OCI-LY1 (cell line): ENCODE measurements at regions not wholly inside any gene's neighbourhood (a gene's known extent, or its start where the extent isn't known, plus 50 kb on each side); places are given as distances from the start of the nearest gene placed in this dataset.

ENCODE experiments used
- H2AFZ ChIP-seq: fragments of 200-600 bp; sonication (generic), shearing (Covaris generic); 2 replicates; pipeline ENCODE4 v1.6.0; 2014; ENCODE audit warnings: antibody characterized with exemption, mild to moderate bottlenecking, low read length
- H3F3A ChIP-seq: fragments of 200-600 bp; sonication (generic), shearing (Covaris generic); 2 replicates; pipeline ENCODE4 v1.6.0; 2014; ENCODE audit warnings: mild to moderate bottlenecking, antibody characterized with exemption, low read length, moderate library complexity; ENCODE audit not compliant: insufficient read depth
- H3K27ac ChIP-seq: fragments of 200-600 bp; sonication (generic); 2 replicates; pipeline ENCODE4 v1.5.1; 2014; ENCODE audit warnings: low read length, mixed run types, mild to moderate bottlenecking, low read depth; ENCODE audit not compliant: poor library complexity, severe bottlenecking
- H3K27me3 ChIP-seq: fragments of 200-600 bp; sonication (generic); 2 replicates; pipeline ENCODE4 v1.6.0; 2014; ENCODE audit warnings: antibody characterized with exemption, mild to moderate bottlenecking, low read length, moderate library complexity; ENCODE audit not compliant: insufficient read depth
- H3K36me3 ChIP-seq: fragments of 200-600 bp; sonication (generic); 2 replicates; pipeline ENCODE4 v1.6.1; 2014; ENCODE audit warnings: mild to moderate bottlenecking, antibody characterized with exemption, low read length, moderate library complexity, mixed read lengths; ENCODE audit not compliant: insufficient read depth
- H3K4me1 ChIP-seq: fragments of 200-600 bp; sonication (generic); 2 replicates; pipeline ENCODE4 v1.5.1; 2014; ENCODE audit warnings: mild to moderate bottlenecking, low read length, moderate library complexity; ENCODE audit not compliant: insufficient read depth, severe bottlenecking
- H3K4me2 ChIP-seq: fragments of 200-600 bp; sonication (generic), shearing (Covaris generic); 2 replicates; pipeline ENCODE4 v1.6.1; 2014; ENCODE audit warnings: low read length
- H3K4me3 ChIP-seq: fragments of 200-600 bp; sonication (generic); 2 replicates; pipeline ENCODE4 v1.5.1; 2014; ENCODE audit warnings: low read length, low read depth, mild to moderate bottlenecking, mixed read lengths; ENCODE audit not compliant: poor library complexity, severe bottlenecking
- H3K79me2 ChIP-seq: fragments of 200-600 bp; shearing (Covaris generic); 2 replicates; pipeline ENCODE4 v1.6.1; 2016; ENCODE audit warnings: mixed run types, low read length, mixed read lengths; ENCODE audit not compliant: insufficient read depth
- H3K9ac ChIP-seq: fragments of 200-600 bp; sonication (generic), shearing (Covaris generic); 2 replicates; pipeline ENCODE4 v1.6.1; 2014; ENCODE audit warnings: mild to moderate bottlenecking, low read length, mixed read lengths
- H3K9me2 ChIP-seq: fragments of 200-600 bp; sonication (generic), shearing (Covaris generic); 2 replicates; pipeline ENCODE4 v1.6.1; 2014; ENCODE audit warnings: low read depth, mild to moderate bottlenecking, low read length, mixed read lengths
- H3K9me3 ChIP-seq: fragments of 200-600 bp; shearing (Covaris generic); 2 replicates; pipeline ENCODE4 v1.6.1; 2014; ENCODE audit warnings: low read length, mixed read lengths
- H4K20me1 ChIP-seq: fragments of 200-600 bp; sonication (generic), shearing (Covaris generic); 2 replicates; pipeline ENCODE4 v1.6.0; 2016; ENCODE audit warnings: mild to moderate bottlenecking, low read length; ENCODE audit not compliant: insufficient read depth
- CTCF ChIP-seq: fragments of 200-600 bp; sonication (generic), shearing (Covaris generic); IDR thresholded peaks from 2 replicates; pipeline ENCODE4 v1.5.1; 2017; ENCODE audit warnings: mild to moderate bottlenecking, antibody characterized with exemption, low read length, moderate library complexity, mixed read lengths
- EZH2 ChIP-seq: fragments of 200-600 bp; sonication (generic), shearing (Covaris generic); IDR thresholded peaks from 2 replicates; pipeline ENCODE4 v1.8.0; 2017; ENCODE audit warnings: borderline replicate concordance, mixed run types, mild to moderate bottlenecking, antibody characterized with exemption, low read length, moderate library complexity, mixed read lengths

DNA sequence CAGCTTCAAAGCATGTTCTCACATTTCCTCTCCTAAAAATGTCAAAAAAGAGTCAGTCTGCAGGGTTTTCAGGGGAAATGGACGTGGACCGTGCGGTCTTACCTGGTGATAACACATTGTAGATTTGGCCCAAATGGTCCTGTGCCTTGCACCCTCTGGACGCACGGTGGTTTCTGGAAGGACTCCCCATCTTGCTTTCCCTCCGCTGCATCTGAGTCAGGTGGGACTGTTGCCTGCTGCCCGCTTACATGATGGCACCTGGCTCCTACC is 1290.1 kb downstream of the TBC1D22A start:
- no peaks in the 10 kb centered on the region for H3F3A ChIP-seq
- TF ChIP-seq EZH2, result no peak
- no peak for TF ChIP-seq CTCF
- H3K36me3 ChIP-seq, result no peaks in the 10 kb centered on the region; the same call in 1 of the 2 replicates
- H3K79me2 ChIP-seq, result no peaks in the 10 kb centered on the region
- no peak overlapping the region for H2AFZ ChIP-seq
- no peak overlapping the region for H3K4me2 ChIP-seq
- no peaks in the 10 kb centered on the region for H3K9me3 ChIP-seq
- no peak overlapping the region for H3K4me3 ChIP-seq
- no peaks in the 10 kb centered on the region for H3K27me3 ChIP-seq
- no peak overlapping the region for H3K27ac ChIP-seq
- no peaks in the 10 kb centered on the region for H3K9me2 ChIP-seq
- H3K4me1 ChIP-seq, result peaks cover 19% of the 10 kb centered on the region
- no peaks in the 10 kb centered on the region for H4K20me1 ChIP-seq
- no peak overlapping the region for H3K9ac ChIP-seq

GRCh38 chr22:48051796-48052620 is 1289.6 kb downstream of the TBC1D22A start:
- no peak overlapping the region for H3K4me3 ChIP-seq
- H3K79me2 ChIP-seq, result no peaks in the 10 kb centered on the region
- H3K9ac ChIP-seq, result no peak overlapping the region
- no peak overlapping the region for H3K4me2 ChIP-seq
- H3F3A ChIP-seq, result no peaks in the 10 kb centered on the region
- no peaks in the 10 kb centered on the region for H4K20me1 ChIP-seq
- no peaks in the 10 kb centered on the region for H3K9me2 ChIP-seq
- H3K27me3 ChIP-seq, result no peaks in the 10 kb centered on the region
- H3K36me3 ChIP-seq, result no peaks in the 10 kb centered on the region; the same call in 1 of the 2 replicates
- TF ChIP-seq CTCF, result no peak
- TF ChIP-seq EZH2, result no peak
- H3K9me3 ChIP-seq, result no peaks in the 10 kb centered on the region
- H3K27ac ChIP-seq, result no peak overlapping the region
- no peak overlapping the region for H2AFZ ChIP-seq
- peaks cover 19% of the 10 kb centered on the region for H3K4me1 ChIP-seq

- Histone ChIP-seq H3K27ac (no peak overlapping the region), H3K4me2 (no peak overlapping the region), H3F3A (no peaks in the 10 kb centered on the region), H3K4me1 (peaks cover 27% of the 10 kb centered on the region), H4K20me1 (no peaks in the 10 kb centered on the region), H3K27me3 (no peaks in the 10 kb centered on the region), H3K9me3 (no peaks in the 10 kb centered on the region), H2AFZ (no peak overlapping the region), H3K9ac (no peak overlapping the region), H3K4me3 (no peak overlapping the region), H3K9me2 (no peaks in the 10 kb centered on the region), H3K36me3 (no peaks in the 10 kb centered on the region; the same call in 1 of the 2 replicates), H3K79me2 (no peaks in the 10 kb centered on the region)
- no peak for TF ChIP-seq CTCF
- no peak for TF ChIP-seq EZH2
Measured at GRCh38 chr22:48050836-48051235, 1288.4 kb downstream of the TBC1D22A start.
